ENCODE measurements at regions not wholly inside any gene's neighbourhood (a gene's known extent, or its start where the extent isn't known, plus 50 kb on each side); places are given as distances from the start of the nearest gene placed in this dataset.

GRCh38 chr13:74629985-74630384, 495.8 kb upstream of the KLF12 start:
- no peak for FAIRE-seq

DNA sequence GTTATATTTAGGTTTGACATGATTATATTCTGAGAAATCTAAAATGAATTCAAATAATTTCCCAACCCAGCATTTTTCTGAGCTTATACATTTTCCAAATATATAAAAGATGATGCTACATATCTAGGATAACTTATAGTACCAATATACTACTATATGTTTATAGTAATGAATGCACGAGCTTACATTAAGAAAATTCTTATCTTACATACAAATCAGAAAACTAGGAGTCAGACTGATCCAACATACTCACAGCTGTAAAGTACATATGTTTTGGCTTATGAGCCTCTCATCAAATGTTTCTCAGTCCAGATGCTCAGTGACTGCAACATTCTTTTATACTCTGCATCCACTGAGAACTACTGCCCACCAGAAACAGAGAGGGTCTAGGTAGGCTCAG, 491.3 kb upstream of the KLF12 start:
- no peak for DNase-seq (ENCODE audit: low spot score in 2 of 2)
- FAIRE-seq = no peak

More at GRCh38 chr13:74629985-74630384, 495.8 kb upstream of the KLF12 start:
- DNase-seq (ENCODE audit: low spot score in 2 of 2) = no peak

DNA sequence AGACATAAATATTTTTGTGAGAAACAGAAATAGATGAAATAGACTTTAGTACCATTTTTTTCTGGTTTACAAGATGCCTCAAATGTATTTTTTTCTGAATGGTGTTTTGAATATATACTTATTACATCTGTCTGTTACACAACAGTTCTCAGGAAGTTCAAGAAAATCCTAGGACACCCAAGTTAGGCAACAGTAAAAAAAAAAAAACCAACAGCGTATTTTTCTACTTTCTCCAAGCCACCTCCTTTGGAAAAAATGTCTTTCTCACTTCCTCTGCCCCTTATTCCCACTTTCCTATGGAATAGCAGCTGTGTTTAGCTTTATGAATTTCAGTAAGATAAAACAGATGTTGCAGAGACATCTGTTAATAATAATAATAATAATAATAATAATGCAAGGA, 489.6 kb upstream of the KLF12 start:
- FAIRE-seq (no peak), DNase-seq (ENCODE audit: low spot score in 2 of 2) (no peak)

GRCh38 chr13:74622284-74622683, 488.1 kb upstream of the KLF12 start:
- FAIRE-seq (no peak), DNase-seq (ENCODE audit: low spot score in 2 of 2) (no peak)

GRCh38 chr13:74620711-74621110, 486.5 kb upstream of the KLF12 start:
- no peak for FAIRE-seq
- DNase-seq (ENCODE audit: low spot score in 2 of 2) = no peak

DNA sequence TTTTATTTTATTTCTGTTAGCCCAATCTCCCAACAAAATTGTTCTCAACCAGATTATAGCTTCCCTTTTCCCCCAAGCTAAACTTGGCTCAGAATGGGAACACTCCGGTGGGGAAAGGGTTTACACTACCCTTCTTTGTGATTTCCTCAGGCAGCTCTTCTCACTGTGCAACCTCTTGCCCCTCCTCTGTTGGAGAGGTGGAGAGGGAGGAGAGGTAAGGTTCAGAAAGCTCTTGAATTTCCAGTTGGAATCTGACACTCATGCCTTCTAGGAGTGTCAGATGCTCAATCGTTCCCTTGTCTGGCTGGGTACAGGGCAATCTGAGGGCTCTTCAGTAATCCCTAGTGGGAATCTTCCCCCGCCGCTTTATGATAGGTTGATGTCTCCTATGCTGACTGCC, 486.1 kb upstream of the KLF12 start:
- no peak for FAIRE-seq
- DNase-seq (ENCODE audit: low spot score in 2 of 2) = no peak

DNA sequence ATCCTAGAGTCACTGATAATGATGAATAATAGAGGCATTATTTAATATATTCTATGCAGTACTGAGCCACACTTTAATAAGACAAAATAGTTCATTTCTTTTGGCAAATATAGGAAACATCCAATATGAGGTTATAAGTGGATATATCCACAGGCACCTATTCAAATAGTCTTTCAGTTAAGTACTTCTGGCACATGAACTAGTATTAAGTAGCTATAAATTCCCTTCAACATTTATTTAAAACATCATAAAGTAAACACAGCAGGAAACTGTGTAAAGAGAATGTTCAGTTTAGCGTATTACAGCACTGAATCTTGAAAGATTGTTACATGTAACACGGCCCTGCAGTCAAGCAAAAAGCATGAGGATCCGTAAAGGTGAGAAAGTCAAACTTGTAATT, 463.3 kb upstream of the KLF12 start:
- DNase-seq (ENCODE audit: low spot score in 2 of 2) (no peak), FAIRE-seq (no peak)

DNA sequence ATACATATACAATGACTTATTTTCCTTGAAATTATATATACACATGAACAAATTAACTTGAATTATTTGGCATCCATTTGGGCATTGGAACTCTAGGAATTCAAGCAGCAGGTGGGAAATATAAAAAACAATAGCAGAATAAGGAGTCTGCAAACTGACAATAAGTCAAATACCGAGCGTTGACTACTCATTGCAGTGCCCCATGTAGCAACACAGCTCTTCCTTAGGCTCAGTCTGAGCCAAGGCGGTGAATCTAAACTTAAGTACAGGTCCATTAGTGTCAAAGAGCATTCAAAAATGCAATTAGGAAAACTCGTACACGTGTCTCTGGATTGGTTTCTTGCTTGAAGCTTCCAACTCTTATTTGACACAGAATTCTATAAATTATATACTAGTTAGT, 462.5 kb upstream of the KLF12 start:
- DNase-seq (ENCODE audit: low spot score in 2 of 2) (no peak), FAIRE-seq (no peak)

- FAIRE-seq (no peak), DNase-seq (ENCODE audit: low spot score in 2 of 2) (no peak)
These were observed 459.5 kb upstream of the KLF12 start for GRCh38 chr13:74593688-74594087.

DNA sequence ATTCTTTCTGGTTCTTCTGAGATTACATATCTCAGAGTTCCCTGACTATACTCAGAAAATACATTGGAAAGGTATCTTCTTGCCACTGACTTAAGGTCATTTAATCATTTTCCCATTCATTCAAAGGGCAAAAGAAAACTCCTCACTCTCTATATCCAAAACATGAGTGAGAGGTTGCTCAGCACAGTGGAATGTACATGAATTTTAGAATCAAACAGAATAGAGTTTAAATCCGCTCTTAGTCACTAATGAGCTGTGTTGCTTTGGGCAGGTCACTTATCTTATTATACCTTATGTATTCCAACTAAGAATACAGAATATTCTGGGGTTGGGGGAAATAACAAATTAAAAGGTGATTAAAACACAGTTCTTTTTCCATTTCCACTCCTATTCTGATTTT, 452.6 kb upstream of the KLF12 start:
- DNase-seq (ENCODE audit: low spot score in 2 of 2) (no peak), FAIRE-seq (no peak)

DNA sequence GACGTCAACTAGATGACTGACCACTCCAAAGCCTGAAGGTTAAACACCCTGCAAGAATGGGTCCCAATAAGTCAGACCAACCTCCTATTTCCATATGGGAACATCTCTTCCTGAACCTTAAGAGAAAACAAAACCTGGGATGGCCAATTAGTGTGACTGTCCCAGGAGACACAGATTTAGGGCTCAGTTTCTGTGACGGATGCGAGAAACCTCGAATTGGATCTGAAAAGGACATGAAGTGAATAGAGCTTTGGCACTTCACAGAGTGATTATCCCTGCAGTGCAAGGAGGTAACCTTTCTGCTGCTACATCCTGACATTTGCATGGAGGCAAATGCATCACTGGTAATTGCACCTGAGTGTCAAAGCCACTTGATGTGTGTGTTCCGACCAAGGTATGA, 442.2 kb upstream of the KLF12 start:
- DNase-seq (ENCODE audit: low spot score in 2 of 2) (peak in 1 of 2 donors; percentile 3), FAIRE-seq (no peak)

DNA sequence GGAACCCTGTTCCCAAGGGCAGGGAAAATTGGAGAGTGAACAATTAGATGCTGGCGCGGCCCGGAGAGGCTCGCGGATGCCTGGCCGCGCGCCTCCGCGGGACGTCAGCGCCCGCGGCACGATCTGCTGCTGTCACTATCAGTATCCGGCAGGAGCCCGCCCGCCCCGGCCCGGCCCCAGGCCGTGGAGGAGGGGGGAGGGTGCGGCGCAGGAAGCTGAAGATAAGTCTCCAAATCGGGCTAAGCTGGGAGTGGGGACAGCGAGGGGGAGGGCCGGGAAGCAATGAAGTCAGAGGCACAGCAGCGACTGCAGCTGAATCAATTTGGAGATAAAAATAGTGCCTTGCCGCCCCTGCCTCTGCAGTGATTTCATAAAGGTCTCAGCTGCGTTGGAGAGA, 441.5 kb upstream of the KLF12 start:
- FAIRE-seq = no peak

GRCh38 chr13:74574964-74575728, 440.9 kb upstream of the KLF12 start:
- no peak for FAIRE-seq
- peak; percentile 2 to 22 for DNase-seq (ENCODE audit: low spot score in 2 of 2)

More for the DNA sequence above, 441.5 kb upstream of the KLF12 start:
- DNase-seq (ENCODE audit: low spot score in 2 of 2) = peak; percentile 27 to 59

DNA sequence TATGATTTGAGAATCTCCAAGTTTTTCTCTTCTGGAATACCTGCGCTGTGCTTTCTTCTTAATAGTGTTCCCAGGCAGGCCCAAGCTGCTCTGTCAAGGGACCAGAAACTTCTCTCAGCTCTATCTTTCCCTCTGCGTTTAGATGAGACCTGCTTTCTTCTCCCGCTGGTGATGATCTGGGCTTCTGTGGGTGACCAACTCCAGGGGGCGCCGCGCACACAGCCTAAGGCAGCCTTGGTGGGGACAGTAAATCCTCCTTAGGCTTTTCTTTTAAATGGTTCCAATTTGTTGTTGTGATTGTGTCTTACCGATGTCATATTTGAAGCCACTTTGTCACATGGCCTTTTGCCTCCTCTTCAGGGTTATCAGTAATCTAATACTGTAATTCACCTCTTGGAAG, 439.4 kb upstream of the KLF12 start:
- DNase-seq (ENCODE audit: low spot score in 2 of 2) (no peak), FAIRE-seq (no peak)

DNA sequence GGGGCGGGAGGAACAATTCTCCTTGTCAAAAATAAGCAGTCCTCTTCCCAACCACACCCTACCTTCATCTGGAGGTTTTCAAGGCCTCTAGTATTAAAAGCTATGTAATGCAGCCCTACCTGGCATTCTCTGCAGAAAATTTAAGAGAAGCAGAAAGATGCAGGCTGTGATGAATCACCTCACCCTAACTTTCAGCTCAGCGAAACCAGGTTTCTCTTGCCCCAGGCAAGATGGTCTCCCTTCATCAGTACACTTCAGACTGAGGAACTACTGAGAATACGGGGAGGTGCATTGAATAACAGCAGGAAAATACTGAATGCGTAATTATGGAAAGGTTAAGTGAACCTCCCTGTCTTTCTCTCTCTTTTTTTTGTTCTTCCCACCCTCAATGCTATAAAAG, 437.6 kb upstream of the KLF12 start:
- FAIRE-seq = no peak
- no peak for DNase-seq (ENCODE audit: low spot score in 2 of 2)

DNA sequence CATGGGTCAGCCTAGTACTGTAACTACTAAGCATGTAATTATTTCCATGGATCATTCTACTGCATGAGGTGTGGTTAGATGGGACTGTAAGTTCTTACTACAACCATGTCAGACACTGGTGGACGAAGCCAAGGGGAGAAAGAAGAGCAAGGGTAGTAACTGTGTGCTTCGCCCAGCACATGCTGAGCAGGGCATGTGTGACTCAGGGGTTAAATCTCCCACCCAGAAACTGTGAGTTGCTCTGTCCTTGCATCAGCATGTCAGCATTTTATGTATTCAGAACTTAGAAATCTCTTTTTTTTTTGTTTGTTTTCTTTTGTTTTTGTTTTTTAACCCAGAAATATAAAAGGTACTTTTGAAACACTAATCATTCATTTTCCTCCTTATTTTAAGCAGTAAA, 436.6 kb upstream of the KLF12 start:
- FAIRE-seq (no peak), DNase-seq (ENCODE audit: low spot score in 2 of 2) (no peak)

DNA sequence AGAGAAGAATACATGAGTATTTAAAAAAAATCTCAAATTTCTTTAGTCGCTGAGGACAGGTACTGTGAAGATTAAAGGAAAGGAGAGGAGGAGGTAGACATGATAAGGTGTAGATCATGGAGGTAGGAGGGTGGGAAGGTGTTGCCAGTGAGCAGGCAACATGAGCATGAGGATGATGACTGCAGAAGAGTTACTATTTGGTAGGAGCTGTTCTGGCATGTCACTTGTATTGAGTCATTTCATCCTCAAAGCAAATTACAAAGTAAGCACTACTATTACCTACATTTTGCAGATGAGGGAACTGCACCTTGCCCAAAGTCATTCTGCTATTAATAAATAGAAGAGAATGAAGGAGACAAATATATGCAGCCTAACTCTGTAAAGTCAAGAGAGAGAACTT, 435.8 kb upstream of the KLF12 start:
- FAIRE-seq (no peak), DNase-seq (ENCODE audit: low spot score in 2 of 2) (no peak)

GRCh38 chr13:74569251-74569650, 435.0 kb upstream of the KLF12 start:
- FAIRE-seq = no peak

DNA sequence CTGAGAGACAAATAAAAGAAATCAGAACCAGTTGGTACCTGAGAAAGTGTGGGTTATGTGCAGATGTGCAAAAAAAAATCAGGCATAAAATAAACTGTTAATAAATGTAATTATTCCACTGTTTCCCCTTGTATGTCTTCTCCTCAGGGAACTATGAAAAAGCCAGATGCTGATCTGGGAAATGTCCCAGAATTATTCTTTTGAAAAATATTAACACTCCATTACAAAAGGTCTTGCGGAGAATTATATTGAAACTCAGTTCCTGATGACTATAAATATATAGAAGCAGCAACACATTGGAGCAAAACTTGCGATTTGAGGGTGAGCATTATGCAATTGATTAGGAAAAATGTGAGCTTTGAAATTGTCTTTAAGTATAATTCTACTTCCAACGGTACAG, 433.3 kb upstream of the KLF12 start:
- no peak for FAIRE-seq

More at GRCh38 chr13:74569251-74569650, 435.0 kb upstream of the KLF12 start:
- no peak for DNase-seq (ENCODE audit: low spot score in 2 of 2)

GRCh38 chr13:74562381-74562780, 428.2 kb upstream of the KLF12 start:
- FAIRE-seq = no peak
- no peak for DNase-seq (ENCODE audit: low spot score in 2 of 2)

More for the DNA sequence above, 433.3 kb upstream of the KLF12 start:
- DNase-seq (ENCODE audit: low spot score in 2 of 2) = no peak

DNA sequence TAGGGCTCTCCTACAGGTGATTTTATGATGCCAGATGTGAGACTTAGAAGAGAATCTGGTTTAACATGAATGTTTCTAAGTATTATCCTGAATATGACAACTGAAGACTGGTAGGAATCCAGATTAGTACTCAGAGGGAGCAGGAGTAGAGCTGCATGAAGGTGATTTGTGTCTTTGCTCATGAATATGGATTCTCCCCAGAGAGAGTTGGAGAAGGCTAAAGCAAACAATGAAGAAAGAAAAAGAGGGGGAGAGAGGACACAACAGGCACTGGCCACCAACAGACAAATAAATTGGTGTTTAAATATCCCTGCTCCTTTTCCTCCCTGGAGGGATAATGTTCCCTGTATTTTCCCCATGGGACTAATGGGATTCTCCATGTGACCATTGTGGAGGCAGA, 427.0 kb upstream of the KLF12 start:
- FAIRE-seq (no peak), DNase-seq (ENCODE audit: low spot score in 2 of 2) (no peak)

DNA sequence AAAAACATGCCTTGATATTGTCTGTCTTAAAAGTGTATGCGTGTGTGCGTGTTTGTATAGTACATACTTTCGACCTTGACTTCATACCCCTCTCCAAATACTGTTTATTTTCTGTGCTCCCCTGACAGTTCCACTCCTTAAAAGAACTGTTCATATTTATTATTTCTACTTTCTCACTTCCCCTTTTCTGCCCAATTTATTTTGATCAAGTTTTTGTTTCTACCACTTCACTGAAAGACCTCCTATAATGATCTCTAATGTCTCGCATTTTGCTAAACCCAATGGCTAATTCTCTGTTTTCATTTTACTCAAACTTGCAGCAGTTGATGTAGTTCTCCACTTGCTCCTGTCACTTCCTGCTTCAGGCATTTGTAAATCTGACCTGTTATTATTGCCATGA, 426.1 kb upstream of the KLF12 start:
- DNase-seq (ENCODE audit: low spot score in 2 of 2) (no peak), FAIRE-seq (no peak)

- no peak for DNase-seq (ENCODE audit: low spot score in 2 of 2)
- FAIRE-seq = no peak
These were observed 423.7 kb upstream of the KLF12 start for GRCh38 chr13:74557870-74558269.
